ENCODE measurements at regions not wholly inside any gene's neighbourhood (a gene's known extent, or its start where the extent isn't known, plus 50 kb on each side); places are given as distances from the start of the nearest gene placed in this dataset.

DNA sequence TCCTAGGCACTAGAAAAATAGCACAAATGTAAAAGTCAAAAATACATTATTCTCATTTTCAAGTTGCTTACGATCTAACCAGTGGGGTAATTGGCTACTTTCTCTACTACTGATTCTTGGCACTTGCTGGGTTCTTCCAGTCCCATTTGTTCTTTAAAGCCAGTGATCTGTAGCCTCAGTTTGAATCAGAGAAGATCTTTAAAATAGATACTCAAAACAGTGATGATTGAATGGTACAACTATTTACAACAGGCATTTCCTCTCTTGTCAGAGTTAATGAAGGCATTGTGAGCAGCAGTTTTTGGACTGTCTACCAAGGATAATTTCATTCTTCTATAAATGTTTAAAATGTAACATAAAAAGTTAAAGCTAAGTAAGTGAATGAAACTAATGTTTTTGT lies 128.3 kb upstream of the FSIP2 start:
- no peak for DNase-seq
- Histone ChIP-seq H3K4me1 (ENCODE audit: control insufficient read depth, insufficient read depth, low read length) (no peaks in the 10 kb centered on the region), H3K27me3 (ENCODE audit: control insufficient read depth, insufficient read depth, low read length) (no peaks in the 10 kb centered on the region), H3K27ac (ENCODE audit: low read length) (no peak overlapping the region), H3K4me3 (ENCODE audit: low read length) (no peak overlapping the region), H3K36me3 (ENCODE audit: control insufficient read depth, insufficient read depth, low read length) (no peaks in the 10 kb centered on the region), H3K9me3 (ENCODE audit: control insufficient read depth, low read depth, low read length) (no peaks in the 10 kb centered on the region)
- 80% methylated on average over 1 of the region's 1 CpG for WGBS (ENCODE audit: insufficient coverage, low lambda C conversion rate)

DNA sequence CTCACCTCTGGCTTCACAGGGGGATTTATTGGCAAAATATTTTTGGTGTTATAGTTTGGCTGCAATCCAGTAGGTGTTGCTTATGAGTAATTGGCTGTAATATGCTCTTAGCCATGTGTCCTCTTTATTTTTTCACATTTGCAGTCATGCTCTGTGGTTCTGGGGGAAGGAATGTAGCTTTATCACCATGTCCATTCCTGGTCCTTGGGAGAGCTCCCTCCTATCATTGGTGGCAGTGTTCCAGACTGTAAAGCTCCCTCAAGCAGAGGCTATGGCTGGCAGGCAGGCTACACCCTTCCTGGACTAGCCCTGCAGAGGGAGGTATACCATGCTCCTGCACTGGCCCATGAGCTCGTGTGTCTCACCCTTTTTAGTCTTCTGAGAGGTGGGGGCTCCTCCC lies 120.0 kb upstream of the FSIP2 start:
- H3K4me1 ChIP-seq (ENCODE audit: control insufficient read depth, insufficient read depth, low read length): no peaks in the 10 kb centered on the region
- H3K27ac ChIP-seq (ENCODE audit: low read length): no peak overlapping the region
- H3K36me3 ChIP-seq (ENCODE audit: control insufficient read depth, insufficient read depth, low read length): no peaks in the 10 kb centered on the region
- no peak overlapping the region for H3K4me3 ChIP-seq (ENCODE audit: low read length)
- H3K27me3 ChIP-seq (ENCODE audit: control insufficient read depth, insufficient read depth, low read length): no peaks in the 10 kb centered on the region
- no CpG with 5 or more reads among the region's 1 CpG for WGBS (ENCODE audit: insufficient coverage, low lambda C conversion rate)
- no peak for DNase-seq
- no peaks in the 10 kb centered on the region for H3K9me3 ChIP-seq (ENCODE audit: control insufficient read depth, low read depth, low read length)

GRCh38 chr2:185625604-185626003 lies 113.0 kb upstream of the FSIP2 start:
- Histone ChIP-seq H3K4me3 (ENCODE audit: low read length) (no peak overlapping the region), H3K27me3 (ENCODE audit: control insufficient read depth, insufficient read depth, low read length) (no peaks in the 10 kb centered on the region), H3K4me1 (ENCODE audit: control insufficient read depth, insufficient read depth, low read length) (no peaks in the 10 kb centered on the region), H3K9me3 (ENCODE audit: control insufficient read depth, low read depth, low read length) (no peaks in the 10 kb centered on the region), H3K27ac (ENCODE audit: low read length) (no peak overlapping the region), H3K36me3 (ENCODE audit: control insufficient read depth, insufficient read depth, low read length) (no peaks in the 10 kb centered on the region)
- WGBS (ENCODE audit: insufficient coverage, low lambda C conversion rate): no CpG with 5 or more reads among the region's 1 CpG
- no peak for DNase-seq

DNA sequence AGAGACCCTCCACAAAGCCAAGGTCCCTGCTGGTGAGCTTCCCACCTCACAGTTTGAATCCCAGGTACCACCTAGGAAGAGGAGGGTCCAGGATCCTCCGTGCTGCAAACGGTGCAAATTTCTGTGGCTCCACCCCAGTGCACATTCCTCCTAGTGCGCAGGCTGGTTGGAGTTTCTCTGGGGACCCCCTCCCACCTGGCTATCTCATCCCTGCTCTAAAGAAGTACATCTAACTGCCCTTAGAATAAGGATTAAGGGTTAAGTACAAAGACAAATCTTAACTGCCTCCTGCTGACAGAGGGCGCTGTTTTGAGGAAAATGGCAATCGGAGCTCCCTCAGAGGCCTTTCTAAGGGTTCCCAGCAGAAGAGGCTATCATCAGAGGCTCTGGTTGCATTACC lies 109.6 kb upstream of the FSIP2 start:
- peak; percentile 16 to 32 for DNase-seq
- Histone ChIP-seq H3K27ac (ENCODE audit: low read length) (no peak overlapping the region), H3K4me1 (ENCODE audit: control insufficient read depth, insufficient read depth, low read length) (no peaks in the 10 kb centered on the region), H3K27me3 (ENCODE audit: control insufficient read depth, insufficient read depth, low read length) (no peaks in the 10 kb centered on the region), H3K4me3 (ENCODE audit: low read length) (no peak overlapping the region), H3K36me3 (ENCODE audit: control insufficient read depth, insufficient read depth, low read length) (no peaks in the 10 kb centered on the region), H3K9me3 (ENCODE audit: control insufficient read depth, low read depth, low read length) (no peaks in the 10 kb centered on the region)
- WGBS (ENCODE audit: insufficient coverage, low lambda C conversion rate): no CpG with 5 or more reads among the region's 5 CpGs

GRCh38 chr2:185633621-185634020 lies 105.0 kb upstream of the FSIP2 start:
- no peak overlapping the region for H3K4me3 ChIP-seq (ENCODE audit: low read length)
- 83% methylated on average over 2 of the region's 2 CpGs for WGBS (ENCODE audit: insufficient coverage, low lambda C conversion rate)
- no peaks in the 10 kb centered on the region for H3K36me3 ChIP-seq (ENCODE audit: control insufficient read depth, insufficient read depth, low read length)
- H3K4me1 ChIP-seq (ENCODE audit: control insufficient read depth, insufficient read depth, low read length): peaks cover 4% of the 10 kb centered on the region
- no peak for DNase-seq
- H3K9me3 ChIP-seq (ENCODE audit: control insufficient read depth, low read depth, low read length): no peaks in the 10 kb centered on the region
- no peak overlapping the region for H3K27ac ChIP-seq (ENCODE audit: low read length)
- no peaks in the 10 kb centered on the region for H3K27me3 ChIP-seq (ENCODE audit: control insufficient read depth, insufficient read depth, low read length)

- no peaks in the 10 kb centered on the region for H3K36me3 ChIP-seq (ENCODE audit: control insufficient read depth, insufficient read depth, low read length)
- no peak overlapping the region for H3K4me3 ChIP-seq (ENCODE audit: low read length)
- WGBS (ENCODE audit: insufficient coverage, low lambda C conversion rate): 0% methylated on average over 1 of the region's 3 CpGs
- no peak for DNase-seq
- H3K27me3 ChIP-seq (ENCODE audit: control insufficient read depth, insufficient read depth, low read length): no peaks in the 10 kb centered on the region
- no peak overlapping the region for H3K27ac ChIP-seq (ENCODE audit: low read length)
- H3K9me3 ChIP-seq (ENCODE audit: control insufficient read depth, low read depth, low read length): no peaks in the 10 kb centered on the region
- H3K4me1 ChIP-seq (ENCODE audit: control insufficient read depth, insufficient read depth, low read length): peaks cover 13% of the 10 kb centered on the region
Measured at GRCh38 chr2:185638771-185639170, 99.8 kb upstream of the FSIP2 start.

DNA sequence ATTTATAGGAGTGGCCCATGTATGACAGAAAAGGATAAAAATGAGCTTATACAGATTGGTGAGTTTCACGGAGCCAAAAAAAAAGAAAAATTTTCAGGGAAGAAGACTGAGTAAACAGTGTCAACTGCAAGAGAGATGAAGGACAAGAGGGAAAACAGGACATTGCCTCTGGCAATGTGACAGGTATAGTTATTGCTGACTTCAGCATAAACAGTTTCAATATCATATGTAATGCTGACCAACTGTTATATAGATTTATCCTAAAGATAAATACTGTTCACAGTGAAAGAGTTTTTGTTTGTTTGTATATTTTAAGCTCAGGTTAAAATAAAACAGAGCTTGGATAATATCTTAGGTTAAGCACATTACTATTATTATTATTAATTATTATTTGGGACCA lies 98.0 kb upstream of the FSIP2 start:
- Histone ChIP-seq H3K4me3 (ENCODE audit: low read length) (no peak overlapping the region), H3K36me3 (ENCODE audit: control insufficient read depth, insufficient read depth, low read length) (no peaks in the 10 kb centered on the region)

DNA sequence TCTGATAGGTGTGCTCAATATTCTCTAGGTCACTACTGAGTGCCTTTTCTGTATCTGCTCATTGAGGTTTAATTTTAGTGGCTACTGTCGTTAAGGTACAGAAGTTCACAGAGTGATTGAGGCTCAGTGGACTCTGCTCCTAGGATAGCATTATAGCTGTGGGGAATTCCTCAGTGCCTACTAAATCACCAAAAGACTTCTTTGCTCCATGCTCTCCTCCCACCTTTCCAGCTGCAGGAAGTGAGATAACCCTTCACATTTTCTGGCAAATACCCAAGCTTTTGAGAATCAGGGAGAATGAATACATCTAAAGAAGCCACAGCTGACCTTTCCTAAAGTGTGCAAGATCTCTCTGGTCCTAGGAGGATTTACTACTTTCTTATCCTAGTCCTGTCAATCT lies 95.2 kb upstream of the FSIP2 start:
- Histone ChIP-seq H3K27ac (ENCODE audit: low read length) (peak overlapping the region; percentile 54), H3K4me1 (ENCODE audit: control insufficient read depth, insufficient read depth, low read length) (peaks cover 28% of the 10 kb centered on the region), H3K36me3 (ENCODE audit: control insufficient read depth, insufficient read depth, low read length) (no peaks in the 10 kb centered on the region), H3K4me3 (ENCODE audit: low read length) (no peak overlapping the region), H3K9me3 (ENCODE audit: control insufficient read depth, low read depth, low read length) (no peaks in the 10 kb centered on the region), H3K27me3 (ENCODE audit: control insufficient read depth, insufficient read depth, low read length) (no peaks in the 10 kb centered on the region)
- no CpG with 5 or more reads among the region's 1 CpG for WGBS (ENCODE audit: insufficient coverage, low lambda C conversion rate)
- peak; percentile 64 to 84 for DNase-seq

More for the DNA sequence above, 98.0 kb upstream of the FSIP2 start:
- Histone ChIP-seq H3K27ac (ENCODE audit: low read length) (no peak overlapping the region), H3K27me3 (ENCODE audit: control insufficient read depth, insufficient read depth, low read length) (no peaks in the 10 kb centered on the region), H3K9me3 (ENCODE audit: control insufficient read depth, low read depth, low read length) (no peaks in the 10 kb centered on the region), H3K4me1 (ENCODE audit: control insufficient read depth, insufficient read depth, low read length) (peaks cover 23% of the 10 kb centered on the region)
- DNase-seq: no peak
- 100% methylated on average over 1 of the region's 1 CpG for WGBS (ENCODE audit: insufficient coverage, low lambda C conversion rate)

DNA sequence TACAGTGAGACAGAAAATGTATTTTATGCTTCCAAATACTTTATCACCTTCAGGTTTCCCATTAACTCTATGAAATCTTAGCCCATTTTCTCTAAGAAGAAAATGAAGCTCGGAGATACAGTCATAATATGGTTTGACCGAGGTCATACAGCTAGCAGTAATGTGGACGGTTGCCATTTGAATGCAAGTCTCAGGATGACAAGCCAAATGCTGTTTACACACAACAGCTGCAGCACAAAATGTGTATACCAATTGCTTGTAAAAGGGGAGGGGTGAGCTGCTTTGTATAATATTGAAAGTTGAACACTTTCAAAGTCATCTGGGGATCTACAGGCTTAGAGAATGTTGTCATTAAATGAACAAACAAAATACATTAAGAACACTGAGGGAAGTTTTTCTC lies 93.8 kb upstream of the FSIP2 start:
- H3K9me3 ChIP-seq (ENCODE audit: control insufficient read depth, low read depth, low read length): no peaks in the 10 kb centered on the region
- peak overlapping the region; percentile 50 for H3K27ac ChIP-seq (ENCODE audit: low read length)
- DNase-seq: peak; percentile 13 to 20

DNA sequence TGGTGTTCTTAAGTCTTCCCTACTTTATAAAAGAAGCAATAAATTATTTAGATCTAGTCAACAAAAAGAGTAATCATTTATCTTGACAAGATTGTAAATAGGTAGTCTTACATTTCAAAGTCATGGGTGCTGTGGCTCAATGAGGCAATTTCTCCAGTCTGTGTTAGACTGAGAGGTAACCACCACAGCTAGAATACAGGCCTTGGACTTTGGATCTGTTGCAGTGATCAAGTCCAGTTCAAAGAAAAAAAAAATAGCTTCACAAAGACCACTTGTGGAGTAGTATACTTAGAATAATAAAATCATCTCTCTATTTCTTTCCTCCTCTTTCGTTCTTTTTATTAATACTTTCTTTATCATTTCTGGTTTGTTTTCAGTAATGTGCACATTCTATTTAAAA lies 93.1 kb upstream of the FSIP2 start:
- DNase-seq: peak; percentile 77 to 87
- H3K36me3 ChIP-seq (ENCODE audit: control insufficient read depth, insufficient read depth, low read length): no peaks in the 10 kb centered on the region
- H3K9me3 ChIP-seq (ENCODE audit: control insufficient read depth, low read depth, low read length): no peaks in the 10 kb centered on the region
- H3K27ac ChIP-seq (ENCODE audit: low read length): peak overlapping the region; percentile 50
- no peaks in the 10 kb centered on the region for H3K27me3 ChIP-seq (ENCODE audit: control insufficient read depth, insufficient read depth, low read length)
- H3K4me3 ChIP-seq (ENCODE audit: low read length): no peak overlapping the region
- 25% methylated on average over 1 of the region's 1 CpG for WGBS (ENCODE audit: insufficient coverage, low lambda C conversion rate)
- peaks cover 28% of the 10 kb centered on the region for H3K4me1 ChIP-seq (ENCODE audit: control insufficient read depth, insufficient read depth, low read length)

More for the DNA sequence above, 93.8 kb upstream of the FSIP2 start:
- no CpG with 5 or more reads among the region's 3 CpGs for WGBS (ENCODE audit: insufficient coverage, low lambda C conversion rate)
- H3K4me3 ChIP-seq (ENCODE audit: low read length): no peak overlapping the region
- H3K4me1 ChIP-seq (ENCODE audit: control insufficient read depth, insufficient read depth, low read length): peaks cover 28% of the 10 kb centered on the region
- no peaks in the 10 kb centered on the region for H3K27me3 ChIP-seq (ENCODE audit: control insufficient read depth, insufficient read depth, low read length)
- H3K36me3 ChIP-seq (ENCODE audit: control insufficient read depth, insufficient read depth, low read length): no peaks in the 10 kb centered on the region

DNA sequence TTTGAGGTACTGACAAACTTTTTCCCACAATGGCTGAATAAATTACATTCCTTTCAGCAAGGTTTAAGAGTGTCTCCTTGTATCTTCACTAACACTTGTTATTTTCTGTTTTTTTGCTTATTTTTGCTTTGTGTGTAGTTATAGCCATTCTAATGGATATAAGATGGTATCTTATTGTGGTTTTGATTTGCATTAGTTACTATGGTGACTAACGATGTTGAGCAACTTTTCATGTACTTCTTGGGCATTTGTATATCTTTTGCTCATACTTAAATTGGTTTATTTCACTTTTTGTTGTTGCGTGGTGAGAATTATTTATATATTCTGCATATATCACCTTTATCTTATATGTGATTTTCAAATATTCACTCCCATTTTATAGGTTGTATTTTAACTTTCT lies 79.9 kb upstream of the FSIP2 start:
- DNase-seq: no peak
- Histone ChIP-seq H3K27ac (ENCODE audit: low read length) (no peak overlapping the region), H3K27me3 (ENCODE audit: control insufficient read depth, insufficient read depth, low read length) (no peaks in the 10 kb centered on the region), H3K36me3 (ENCODE audit: control insufficient read depth, insufficient read depth, low read length) (no peaks in the 10 kb centered on the region), H3K9me3 (ENCODE audit: control insufficient read depth, low read depth, low read length) (no peaks in the 10 kb centered on the region), H3K4me3 (ENCODE audit: low read length) (no peak overlapping the region), H3K4me1 (ENCODE audit: control insufficient read depth, insufficient read depth, low read length) (no peaks in the 10 kb centered on the region)
- WGBS (ENCODE audit: insufficient coverage, low lambda C conversion rate): 90% methylated on average over 2 of the region's 2 CpGs

All from large intestine (tissue), 3 donors.